Kidney epithelial cell (primary cell): ENCODE measurements at regions not wholly inside any gene's neighbourhood (a gene's known extent, or its start where the extent isn't known, plus 50 kb on each side); places are given as distances from the start of the nearest gene placed in this dataset.

ENCODE experiments used
- DNase-seq: peaks from one replicate; pipeline ENCODE4 v3.0.0-alpha.2; 2010; ENCODE audit warnings: low read depth
- H3K27me3 ChIP-seq: 2 replicates; pipeline ENCODE4 v1.6.0; 2011; ENCODE audit warnings: low read length; ENCODE audit not compliant: control insufficient read depth, insufficient read depth
- H3K36me3 ChIP-seq: 2 replicates; pipeline ENCODE4 v1.5.1; 2011; ENCODE audit warnings: low read length; ENCODE audit not compliant: control insufficient read depth, insufficient read depth
- H3K4me3 ChIP-seq: 2 replicates; pipeline ENCODE4 v1.5.1; 2011; ENCODE audit warnings: low read depth, mild to moderate bottlenecking, control low read depth, low read length
- TF ChIP-seq, protein P1 (sequence below): IDR thresholded peaks from 2 replicates; pipeline ENCODE4 v1.5.1; 2011; ENCODE audit warnings: mild to moderate bottlenecking, moderate library complexity, low read length, control low read depth, inconsistent platforms; ENCODE audit not compliant: insufficient read depth, poor library complexity, severe bottlenecking

DNA sequence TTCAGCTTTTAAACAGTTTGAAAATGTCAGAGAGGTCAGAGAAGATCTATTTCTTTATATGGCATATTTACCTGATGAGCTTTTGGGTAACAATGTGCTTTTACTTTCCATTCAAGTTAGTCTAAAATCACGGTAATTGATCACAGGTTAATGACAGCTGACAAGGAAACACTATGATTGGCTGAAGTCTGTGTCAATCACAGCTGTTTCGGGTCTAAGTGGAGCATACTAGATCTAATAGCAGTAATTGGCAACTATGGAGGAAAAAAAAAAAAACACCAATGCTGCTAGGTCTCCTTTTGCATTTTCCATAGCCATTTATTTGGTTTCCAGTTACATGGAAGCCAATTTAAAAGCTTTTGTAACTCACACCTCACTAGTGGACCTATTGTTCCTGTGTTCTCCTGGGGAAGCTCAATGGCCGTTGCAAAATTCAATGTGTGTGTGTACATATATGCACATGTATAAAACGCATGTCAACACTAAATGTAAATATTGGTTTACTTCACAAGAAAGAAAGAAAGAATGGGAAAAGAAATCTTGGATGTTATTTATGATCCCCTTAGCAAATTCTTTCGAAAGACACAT is 568.3 kb upstream of the ZFHX3 start:
- Histone ChIP-seq H3K27me3 (no peaks in the 10 kb centered on the region), H3K4me3 (no peak overlapping the region), H3K36me3 (no peaks in the 10 kb centered on the region)
- no peak for DNase-seq
- TF ChIP-seq, protein P1, sequence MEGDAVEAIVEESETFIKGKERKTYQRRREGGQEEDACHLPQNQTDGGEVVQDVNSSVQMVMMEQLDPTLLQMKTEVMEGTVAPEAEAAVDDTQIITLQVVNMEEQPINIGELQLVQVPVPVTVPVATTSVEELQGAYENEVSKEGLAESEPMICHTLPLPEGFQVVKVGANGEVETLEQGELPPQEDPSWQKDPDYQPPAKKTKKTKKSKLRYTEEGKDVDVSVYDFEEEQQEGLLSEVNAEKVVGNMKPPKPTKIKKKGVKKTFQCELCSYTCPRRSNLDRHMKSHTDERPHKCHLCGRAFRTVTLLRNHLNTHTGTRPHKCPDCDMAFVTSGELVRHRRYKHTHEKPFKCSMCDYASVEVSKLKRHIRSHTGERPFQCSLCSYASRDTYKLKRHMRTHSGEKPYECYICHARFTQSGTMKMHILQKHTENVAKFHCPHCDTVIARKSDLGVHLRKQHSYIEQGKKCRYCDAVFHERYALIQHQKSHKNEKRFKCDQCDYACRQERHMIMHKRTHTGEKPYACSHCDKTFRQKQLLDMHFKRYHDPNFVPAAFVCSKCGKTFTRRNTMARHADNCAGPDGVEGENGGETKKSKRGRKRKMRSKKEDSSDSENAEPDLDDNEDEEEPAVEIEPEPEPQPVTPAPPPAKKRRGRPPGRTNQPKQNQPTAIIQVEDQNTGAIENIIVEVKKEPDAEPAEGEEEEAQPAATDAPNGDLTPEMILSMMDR: no peak

DNA sequence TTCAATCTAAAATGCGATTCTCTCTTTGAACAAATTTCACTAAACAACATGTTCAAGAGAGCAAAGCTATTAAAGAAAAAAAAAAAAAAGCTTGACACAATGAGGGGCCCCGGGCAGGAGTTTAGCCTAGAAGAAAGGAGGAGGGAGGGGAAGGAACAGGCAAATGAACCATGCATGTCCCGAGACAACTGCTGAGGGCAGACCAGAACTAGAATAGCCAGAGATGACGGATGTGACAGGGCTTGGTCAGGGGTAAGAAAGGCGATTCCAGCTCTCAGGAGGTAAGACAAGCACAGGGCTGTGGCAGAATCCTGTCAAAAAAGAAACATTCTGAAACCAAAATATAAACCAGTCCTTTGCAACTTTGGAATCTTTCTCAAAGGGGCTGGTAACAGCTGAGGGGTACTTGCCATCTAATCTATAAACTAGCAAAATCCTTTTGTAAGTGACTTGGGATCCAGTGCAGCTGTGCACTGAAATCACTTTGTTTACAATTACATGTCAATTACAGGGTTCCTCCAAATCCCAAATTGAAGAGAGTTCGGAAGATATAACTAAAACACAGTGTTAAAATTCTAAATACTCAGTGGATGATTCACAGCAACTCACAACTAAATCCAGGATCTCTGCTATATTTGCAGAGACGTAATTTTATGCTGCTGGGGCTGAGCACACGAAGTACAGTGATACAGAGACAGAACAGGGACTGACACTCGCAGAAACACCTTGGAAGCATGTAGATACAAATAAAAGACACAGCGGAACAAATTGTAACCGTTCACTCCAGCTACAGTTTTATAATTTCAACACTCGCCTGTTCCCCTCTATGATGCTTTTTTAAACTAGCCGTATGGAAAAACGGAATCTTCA is 567.4 kb upstream of the ZFHX3 start:
- TF ChIP-seq, protein P1: no peak
- Histone ChIP-seq H3K27me3 (peaks cover 2% of the 10 kb centered on the region), H3K36me3 (no peaks in the 10 kb centered on the region), H3K4me3 (no peak overlapping the region)
- no peak for DNase-seq

DNA sequence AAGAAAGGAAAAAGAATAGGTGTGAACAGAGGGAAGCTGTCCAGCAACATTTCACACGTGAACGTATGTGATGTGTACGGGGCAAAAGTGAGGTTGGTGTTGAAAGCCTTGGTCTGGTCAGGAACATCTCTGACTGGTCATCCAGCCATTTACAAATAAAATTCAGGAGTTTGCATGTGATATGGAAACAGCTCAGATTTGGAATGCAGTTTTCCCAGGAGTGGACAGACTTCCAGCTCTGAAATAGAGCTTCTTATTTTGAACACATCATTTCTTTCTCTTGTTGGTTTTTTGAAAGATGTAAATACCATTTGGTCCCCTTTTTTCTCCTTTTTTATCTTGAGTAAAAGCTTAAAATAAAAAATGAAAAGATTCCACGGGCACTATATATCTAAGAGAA is 566.2 kb upstream of the ZFHX3 start:
- no peak for DNase-seq
- H3K27me3 ChIP-seq: peaks cover 2% of the 10 kb centered on the region
- H3K4me3 ChIP-seq: no peak overlapping the region
- H3K36me3 ChIP-seq: no peaks in the 10 kb centered on the region
- TF ChIP-seq, protein P1: no peak

DNA sequence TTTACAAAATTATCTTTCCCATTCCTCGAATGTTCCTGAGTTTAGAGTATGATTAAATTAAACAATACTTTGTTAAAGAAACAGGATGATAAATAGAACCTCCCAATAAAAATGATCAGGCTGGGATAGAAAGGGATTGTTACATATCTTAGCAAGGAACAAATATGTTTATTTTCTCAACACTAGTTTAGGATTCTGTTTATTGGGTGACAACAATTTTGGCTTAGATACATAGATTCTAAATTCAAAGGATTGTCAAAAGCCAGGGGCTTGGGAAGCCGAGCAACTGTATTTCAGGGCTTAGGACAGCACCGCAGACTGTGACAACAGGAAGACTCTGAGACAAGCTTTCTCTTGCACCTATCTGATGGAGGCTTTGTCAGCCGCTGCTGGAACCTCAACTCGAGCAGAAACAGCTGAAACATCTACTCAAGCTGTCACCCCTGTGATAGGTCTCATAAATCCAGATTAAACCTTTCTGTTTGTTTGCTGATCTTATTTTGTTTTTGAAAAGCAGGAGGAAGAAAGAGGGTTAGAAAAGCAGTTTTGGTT is 562.8 kb upstream of the ZFHX3 start:
- no peaks in the 10 kb centered on the region for H3K36me3 ChIP-seq
- DNase-seq: no peak
- H3K4me3 ChIP-seq: no peak overlapping the region
- H3K27me3 ChIP-seq: peaks cover 2% of the 10 kb centered on the region
- TF ChIP-seq, protein P1: no peak

DNA sequence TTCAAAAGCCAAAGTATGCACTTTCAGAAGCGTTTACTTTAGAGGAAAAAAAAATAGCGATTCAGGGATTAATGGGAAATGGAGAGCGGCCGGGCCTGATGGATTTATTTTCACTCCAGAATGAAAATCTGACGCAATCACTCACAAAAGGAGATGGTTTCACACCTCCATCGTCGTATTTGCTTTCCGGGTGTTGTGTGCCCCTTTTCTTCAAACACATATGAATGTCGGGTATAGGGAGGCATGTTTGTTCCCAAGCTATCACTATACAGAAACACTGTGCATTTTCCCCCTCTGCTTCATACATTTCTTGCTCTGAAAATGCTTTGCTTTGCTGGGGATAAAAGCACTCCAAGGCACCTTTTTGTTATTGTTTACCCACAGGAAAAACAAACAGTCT is 562.2 kb upstream of the ZFHX3 start:
- peaks cover 2% of the 10 kb centered on the region for H3K27me3 ChIP-seq
- no peaks in the 10 kb centered on the region for H3K36me3 ChIP-seq

More for the DNA sequence above, 562.2 kb upstream of the ZFHX3 start:
- no peak for DNase-seq
- TF ChIP-seq, protein P1: no peak
- H3K4me3 ChIP-seq: no peak overlapping the region
